ENCODE measurements at regions not wholly inside any gene's neighbourhood (a gene's known extent, or its start where the extent isn't known, plus 50 kb on each side); places are given as distances from the start of the nearest gene placed in this dataset.

DNA sequence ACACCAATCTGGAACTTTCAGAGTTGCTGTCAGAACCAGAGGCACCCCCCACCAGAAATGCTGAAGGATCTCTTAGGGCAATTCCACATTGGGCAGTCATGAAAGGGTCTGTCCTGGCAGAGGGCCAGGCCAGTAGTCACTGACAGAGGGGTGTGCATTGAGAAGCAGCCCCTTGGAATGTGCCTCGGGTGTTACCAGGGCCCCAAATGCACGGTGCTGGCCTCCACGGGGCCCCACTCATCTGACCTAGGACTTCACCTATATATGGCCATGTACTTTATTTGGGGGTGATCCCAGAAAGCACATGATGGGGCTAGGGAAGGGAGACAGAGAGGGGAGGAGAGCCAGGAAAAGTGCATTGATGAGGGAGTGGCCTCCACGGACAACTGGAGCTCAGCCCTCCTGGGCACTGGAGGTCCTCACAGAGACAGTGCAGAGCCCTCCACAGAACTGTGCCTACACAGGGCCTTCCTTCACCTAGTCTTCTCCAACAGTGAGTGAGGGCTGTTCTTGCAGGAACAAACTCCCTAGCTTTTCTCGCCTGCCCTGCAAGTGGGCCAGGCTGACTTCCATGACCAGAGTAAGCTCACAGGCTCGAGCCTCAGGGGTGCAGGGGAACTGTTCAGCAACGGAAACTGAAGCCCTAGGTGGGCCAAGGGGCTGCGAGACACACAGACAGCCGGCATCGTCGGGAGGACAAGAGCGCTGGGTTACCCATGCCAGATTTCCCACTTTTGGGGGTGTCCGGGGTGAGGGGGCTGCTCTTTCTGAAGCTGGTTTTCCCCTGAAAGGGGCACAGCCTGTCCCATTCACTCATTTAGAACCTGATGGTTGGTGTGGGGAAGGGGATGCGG, 136.2 kb downstream of the HMX1 start:
- TF ChIP-seq, protein P1, sequence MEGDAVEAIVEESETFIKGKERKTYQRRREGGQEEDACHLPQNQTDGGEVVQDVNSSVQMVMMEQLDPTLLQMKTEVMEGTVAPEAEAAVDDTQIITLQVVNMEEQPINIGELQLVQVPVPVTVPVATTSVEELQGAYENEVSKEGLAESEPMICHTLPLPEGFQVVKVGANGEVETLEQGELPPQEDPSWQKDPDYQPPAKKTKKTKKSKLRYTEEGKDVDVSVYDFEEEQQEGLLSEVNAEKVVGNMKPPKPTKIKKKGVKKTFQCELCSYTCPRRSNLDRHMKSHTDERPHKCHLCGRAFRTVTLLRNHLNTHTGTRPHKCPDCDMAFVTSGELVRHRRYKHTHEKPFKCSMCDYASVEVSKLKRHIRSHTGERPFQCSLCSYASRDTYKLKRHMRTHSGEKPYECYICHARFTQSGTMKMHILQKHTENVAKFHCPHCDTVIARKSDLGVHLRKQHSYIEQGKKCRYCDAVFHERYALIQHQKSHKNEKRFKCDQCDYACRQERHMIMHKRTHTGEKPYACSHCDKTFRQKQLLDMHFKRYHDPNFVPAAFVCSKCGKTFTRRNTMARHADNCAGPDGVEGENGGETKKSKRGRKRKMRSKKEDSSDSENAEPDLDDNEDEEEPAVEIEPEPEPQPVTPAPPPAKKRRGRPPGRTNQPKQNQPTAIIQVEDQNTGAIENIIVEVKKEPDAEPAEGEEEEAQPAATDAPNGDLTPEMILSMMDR (IDR thresholded peaks at IDR 0.05): no peak
- TF ChIP-seq POLR2A (IDR thresholded peaks at IDR 0.05) (no peak), EP300 (IDR thresholded peaks at IDR 0.05) (no peak)
- no peaks in the 10 kb centered on the region for H3K4me1 ChIP-seq
- no peak for DNase-seq (ENCODE audit: low spot score in 2 of 2)
- WGBS, 2 donors: 75% methylated on average over 14 of the region's 14 CpGs
- no peaks in the 10 kb centered on the region for H3K27me3 ChIP-seq
- H3K36me3 ChIP-seq: no peaks in the 10 kb centered on the region
- H3K9me3 ChIP-seq: peaks cover 0 to 46% (median 0%) of the 10 kb centered on the region in 4 donors
- H3K4me3 ChIP-seq: no peak overlapping the region
- no peak overlapping the region for H3K27ac ChIP-seq

DNA sequence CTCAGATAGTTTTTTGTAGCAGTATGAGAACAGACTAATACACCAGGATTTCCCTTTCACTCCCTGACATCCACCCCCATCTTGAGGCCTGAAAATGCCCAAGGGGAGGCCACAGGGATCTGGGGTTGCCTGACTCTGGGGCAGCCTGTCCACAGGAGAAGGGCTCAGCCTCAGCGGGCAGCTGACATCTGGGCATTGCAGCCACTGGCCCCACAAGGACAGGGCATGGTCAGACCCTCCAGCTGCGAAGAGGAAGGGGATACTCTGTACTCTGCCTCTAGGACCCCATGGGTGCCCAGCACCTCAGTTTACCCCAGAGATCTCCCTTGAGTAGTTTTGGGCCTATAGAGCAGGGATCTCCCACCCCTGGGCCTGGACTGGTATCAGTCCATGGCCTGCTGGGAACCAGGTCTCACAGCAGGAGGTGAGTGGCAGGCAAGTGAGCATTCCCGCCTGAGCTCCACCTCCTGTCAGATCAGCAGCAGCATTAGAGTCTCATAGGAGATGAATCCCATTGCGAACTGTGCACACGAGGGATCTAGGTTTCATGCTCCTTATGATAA, 138.9 kb downstream of the HMX1 start:
- Histone ChIP-seq H3K9me3 (peaks cover 0 to 48% (median 0%) of the 10 kb centered on the region in 4 donors), H3K27me3 (no peaks in the 10 kb centered on the region), H3K4me1 (no peaks in the 10 kb centered on the region), H3K27ac (no peak overlapping the region), H3K4me3 (no peak overlapping the region), H3K36me3 (no peaks in the 10 kb centered on the region)
- 89 to 96% methylated on average over 5 of the region's 5 CpGs for WGBS, 2 donors
- TF ChIP-seq, protein P1 (IDR thresholded peaks at IDR 0.05): no peak
- TF ChIP-seq POLR2A (IDR thresholded peaks at IDR 0.05) (no peak), EP300 (IDR thresholded peaks at IDR 0.05) (no peak)
- no peak for DNase-seq (ENCODE audit: low spot score in 2 of 2)

DNA sequence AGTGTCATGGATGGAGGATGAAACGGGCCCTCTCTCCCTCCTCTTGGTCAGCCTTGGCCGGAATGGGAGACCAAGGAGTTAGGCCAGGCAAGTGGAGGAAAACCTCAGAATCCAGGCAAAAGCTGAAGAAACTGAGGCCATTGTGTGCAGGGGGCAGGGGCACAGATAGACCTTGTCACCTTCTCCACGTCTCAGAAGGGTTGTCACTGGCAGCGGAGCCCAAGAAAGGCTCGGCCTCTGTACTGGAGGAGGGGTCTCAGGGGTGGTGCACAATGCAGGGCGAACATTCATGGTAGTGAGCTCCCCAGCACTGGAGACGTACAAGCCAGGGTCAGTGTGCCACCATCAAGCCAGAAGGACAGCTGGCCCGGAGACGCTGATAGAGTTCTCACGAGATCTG, 139.5 kb downstream of the CPZ start:
- TF ChIP-seq EP300 (IDR thresholded peaks at IDR 0.05): no peak
- TF ChIP-seq, protein P1 (IDR thresholded peaks at IDR 0.05): no peak
- TF ChIP-seq POLR2A (IDR thresholded peaks at IDR 0.05): no peak
- DNase-seq (ENCODE audit: low spot score in 2 of 2): no peak

DNA sequence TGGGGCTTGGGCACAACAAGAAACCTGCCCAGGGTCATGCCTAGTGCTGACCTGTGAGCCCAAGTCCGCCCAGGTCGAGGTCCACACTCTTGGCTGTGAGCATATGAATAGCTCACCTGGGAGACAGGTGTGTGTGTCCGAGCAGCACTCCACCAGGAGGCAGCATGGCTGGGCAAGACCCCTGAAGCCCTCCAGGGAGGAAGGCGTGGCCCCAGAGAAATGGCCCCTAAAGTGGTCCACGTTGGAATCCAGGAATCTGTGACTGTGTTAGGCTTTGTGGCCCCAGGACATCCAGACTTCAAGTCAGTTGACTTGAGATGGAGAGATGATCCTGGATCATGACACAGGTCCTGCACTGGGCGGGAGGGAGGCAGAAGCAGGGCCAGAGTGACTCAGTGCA, 138.8 kb downstream of the CPZ start:
- H3K4me3 ChIP-seq: no peak overlapping the region
- no peak for DNase-seq (ENCODE audit: low spot score in 2 of 2)
- WGBS, 2 donors: 83 to 88% methylated on average over 2 to 6 of the region's 6 CpGs

More for the DNA sequence above, 139.5 kb downstream of the CPZ start:
- Histone ChIP-seq H3K27me3 (no peaks in the 10 kb centered on the region), H3K27ac (no peak overlapping the region), H3K4me3 (no peak overlapping the region), H3K36me3 (no peaks in the 10 kb centered on the region), H3K4me1 (no peaks in the 10 kb centered on the region), H3K9me3 (peaks cover 0 to 48% (median 0%) of the 10 kb centered on the region in 4 donors)
- WGBS, 2 donors: 68 to 75% methylated on average over 10 of the region's 10 CpGs

More for the DNA sequence above, 138.8 kb downstream of the CPZ start:
- Histone ChIP-seq H3K27me3 (no peaks in the 10 kb centered on the region), H3K4me1 (no peaks in the 10 kb centered on the region), H3K27ac (no peak overlapping the region), H3K36me3 (no peaks in the 10 kb centered on the region), H3K9me3 (peaks cover 0 to 48% (median 0%) of the 10 kb centered on the region in 4 donors)
- TF ChIP-seq EP300 (IDR thresholded peaks at IDR 0.05) (no peak), POLR2A (IDR thresholded peaks at IDR 0.05) (no peak)
- TF ChIP-seq, protein P1 (IDR thresholded peaks at IDR 0.05): no peak

Measured in tibial nerve (tissue), 4 donors.